Astrocyte of the cerebellum (primary cell): ENCODE measurements at regions not wholly inside any gene's neighbourhood (a gene's known extent, or its start where the extent isn't known, plus 50 kb on each side); places are given as distances from the start of the nearest gene placed in this dataset.

ENCODE experiments used
- DNase-seq: peaks from one replicate; pipeline ENCODE4 v3.0.0-alpha.2; 2011; ENCODE audit warnings: low read depth
- H3K4me3 ChIP-seq: 2 replicates; pipeline ENCODE4 v1.5.1; 2011; ENCODE audit warnings: mild to moderate bottlenecking, low read depth, low read length, moderate library complexity
- CTCF ChIP-seq: IDR thresholded peaks from 2 replicates; pipeline ENCODE4 v1.5.1; 2012; ENCODE audit warnings: low read length, low read depth, moderate library complexity, mild to moderate bottlenecking; ENCODE audit errors: missing control alignments
- in situ Hi-C: cut with HindIII; loops from 2 replicates; pipeline ENCODE4 v1.10.0; 2017; ENCODE audit warnings: low sequenced_read_pairs

- no peak for DNase-seq
- TF ChIP-seq CTCF = no peak
- no peak overlapping the region for H3K4me3 ChIP-seq
- in situ Hi-C loops = no loop called here
Observed at GRCh38 chr7:89648509-89648908, 505.8 kb upstream of the STEAP1 start.

- DNase-seq = no peak
Observed at GRCh38 chr7:89655946-89656345, 498.3 kb upstream of the STEAP1 start.

GRCh38 chr7:89661876-89662275, 492.4 kb upstream of the STEAP1 start:
- H3K4me3 ChIP-seq = no peak overlapping the region
- no peak for DNase-seq
- no peak for TF ChIP-seq CTCF
- in situ Hi-C loops = no loop called here

More at GRCh38 chr7:89655946-89656345, 498.3 kb upstream of the STEAP1 start:
- no peak overlapping the region for H3K4me3 ChIP-seq
- no peak for TF ChIP-seq CTCF
- in situ Hi-C loops = no loop called here

- H3K4me3 ChIP-seq = no peak overlapping the region
- no peak for DNase-seq
- in situ Hi-C loops = no loop called here
- TF ChIP-seq CTCF = no peak
Observed at GRCh38 chr7:89666136-89666835, 488.0 kb upstream of the STEAP1 start.

GRCh38 chr7:89680161-89680560, 474.1 kb upstream of the STEAP1 start:
- no peak for TF ChIP-seq CTCF
- DNase-seq = no peak
- in situ Hi-C loops = no loop called here
- H3K4me3 ChIP-seq = no peak overlapping the region

GRCh38 chr7:89681448-89681847, 472.8 kb upstream of the STEAP1 start:
- TF ChIP-seq CTCF = no peak
- in situ Hi-C loops = no loop called here

More at GRCh38 chr7:89681448-89681847, 472.8 kb upstream of the STEAP1 start:
- H3K4me3 ChIP-seq = no peak overlapping the region
- no peak for DNase-seq
